ENCODE measurements at regions not wholly inside any gene's neighbourhood (a gene's known extent, or its start where the extent isn't known, plus 50 kb on each side); places are given as distances from the start of the nearest gene placed in this dataset.

DNA sequence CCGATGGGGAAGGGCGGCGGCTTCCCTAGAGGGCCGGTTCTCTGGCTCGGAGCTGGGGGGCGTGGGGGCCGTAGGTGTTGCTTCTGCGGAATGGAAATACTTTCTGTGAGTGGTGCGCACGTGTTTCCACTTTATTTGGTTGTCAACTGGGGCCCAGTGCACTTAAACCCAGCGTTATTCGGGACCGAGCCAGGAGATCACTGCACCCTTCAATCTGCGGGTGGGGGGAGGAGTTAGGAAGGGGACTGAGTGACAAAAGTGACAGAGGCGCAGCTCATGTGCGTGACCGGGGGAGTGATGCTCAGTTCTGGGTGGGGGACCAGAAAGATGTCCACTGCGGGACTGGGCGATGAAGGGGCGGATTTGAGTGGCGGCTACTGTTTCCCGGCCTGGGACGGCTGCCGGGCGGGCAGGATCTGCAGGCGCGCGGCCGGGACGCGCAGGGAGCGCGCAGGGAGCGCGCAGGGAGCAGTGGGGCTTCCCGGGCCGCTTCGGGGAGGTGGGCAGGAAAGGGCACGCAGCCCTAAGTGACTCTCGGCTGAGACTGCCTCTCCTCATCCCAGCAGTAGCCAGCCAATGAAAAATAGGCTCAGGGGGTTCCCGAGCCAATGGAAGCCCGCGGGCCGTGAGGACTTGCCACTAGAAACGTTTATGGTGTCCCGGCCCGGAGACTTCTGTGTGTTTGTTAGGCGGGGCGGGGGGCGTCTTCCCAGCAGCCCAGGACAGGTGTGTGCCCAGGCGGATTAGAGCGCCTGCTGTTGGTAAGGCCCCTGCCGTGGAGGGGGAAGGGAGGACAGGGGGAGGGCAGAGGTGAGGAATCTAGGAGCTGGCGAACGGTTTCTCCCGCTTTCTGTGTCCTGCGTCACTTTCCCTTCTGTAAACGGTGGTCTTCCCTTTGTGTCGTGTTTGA is 54.3 kb upstream of the KDM7A start (continued):
- TF ChIP-seq, protein P1, sequence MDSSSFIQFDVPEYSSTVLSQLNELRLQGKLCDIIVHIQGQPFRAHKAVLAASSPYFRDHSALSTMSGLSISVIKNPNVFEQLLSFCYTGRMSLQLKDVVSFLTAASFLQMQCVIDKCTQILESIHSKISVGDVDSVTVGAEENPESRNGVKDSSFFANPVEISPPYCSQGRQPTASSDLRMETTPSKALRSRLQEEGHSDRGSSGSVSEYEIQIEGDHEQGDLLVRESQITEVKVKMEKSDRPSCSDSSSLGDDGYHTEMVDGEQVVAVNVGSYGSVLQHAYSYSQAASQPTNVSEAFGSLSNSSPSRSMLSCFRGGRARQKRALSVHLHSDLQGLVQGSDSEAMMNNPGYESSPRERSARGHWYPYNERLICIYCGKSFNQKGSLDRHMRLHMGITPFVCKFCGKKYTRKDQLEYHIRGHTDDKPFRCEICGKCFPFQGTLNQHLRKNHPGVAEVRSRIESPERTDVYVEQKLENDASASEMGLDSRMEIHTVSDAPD (CRISPR knock-in tag; IDR thresholded peaks at IDR 0.05), result peak; percentile 79; the same call in 1 of the 2 replicates
- TF ChIP-seq RFX5 (IDR thresholded peaks at IDR 0.05; ENCODE audit: low read depth, low read length) (peak; percentile 50), ZNF180 (CRISPR knock-in tag; IDR thresholded peaks at IDR 0.05; ENCODE audit: borderline replicate concordance, low read depth) (no peak), ZFAT (CRISPR knock-in tag; conservative IDR thresholded peaks at IDR 0.05) (no peak), KDM1A (CRISPR knock-in tag; IDR thresholded peaks at IDR 0.05) (no peak), ZNF557 (CRISPR knock-in tag; IDR thresholded peaks at IDR 0.05) (no peak), NFIC (IDR thresholded peaks at IDR 0.05; ENCODE audit: low read length) (peak; percentile 35; the same call in 1 of the 2 replicates), ESRRA (CRISPR knock-in tag; IDR thresholded peaks at IDR 0.05; ENCODE audit: low read depth) (peak; percentile 17; the same call in 1 of the 2 replicates), ZNF749 (CRISPR knock-in tag; IDR thresholded peaks at IDR 0.05; ENCODE audit: borderline replicate concordance) (no peak), RFX1 (IDR thresholded peaks at IDR 0.05) (no peak), TBX2 (CRISPR knock-in tag; IDR thresholded peaks at IDR 0.05; ENCODE audit: borderline replicate concordance) (peak; percentile 74), ZKSCAN5 (CRISPR knock-in tag; IDR thresholded peaks at IDR 0.05) (no peak), GLI4 (CRISPR knock-in tag; IDR thresholded peaks at IDR 0.05; ENCODE audit: borderline replicate concordance) (no peak), HNRNPUL1 (IDR thresholded peaks at IDR 0.05; ENCODE audit: low read depth, low read length) (no peak), ZNF549 (CRISPR knock-in tag; IDR thresholded peaks at IDR 0.05) (no peak), FOXC1 (CRISPR knock-in tag; IDR thresholded peaks at IDR 0.05; ENCODE audit: borderline replicate concordance) (0 out of 2 replicates have a peak, but pooled peaks have one; percentile 42), GFI1 (CRISPR knock-in tag; IDR thresholded peaks at IDR 0.05; ENCODE audit: borderline replicate concordance) (peak; percentile 60; the same call in 1 of the 2 replicates), ZFP36L1 (CRISPR knock-in tag; IDR thresholded peaks at IDR 0.05) (no peak)
- TF ChIP-seq, protein P2, sequence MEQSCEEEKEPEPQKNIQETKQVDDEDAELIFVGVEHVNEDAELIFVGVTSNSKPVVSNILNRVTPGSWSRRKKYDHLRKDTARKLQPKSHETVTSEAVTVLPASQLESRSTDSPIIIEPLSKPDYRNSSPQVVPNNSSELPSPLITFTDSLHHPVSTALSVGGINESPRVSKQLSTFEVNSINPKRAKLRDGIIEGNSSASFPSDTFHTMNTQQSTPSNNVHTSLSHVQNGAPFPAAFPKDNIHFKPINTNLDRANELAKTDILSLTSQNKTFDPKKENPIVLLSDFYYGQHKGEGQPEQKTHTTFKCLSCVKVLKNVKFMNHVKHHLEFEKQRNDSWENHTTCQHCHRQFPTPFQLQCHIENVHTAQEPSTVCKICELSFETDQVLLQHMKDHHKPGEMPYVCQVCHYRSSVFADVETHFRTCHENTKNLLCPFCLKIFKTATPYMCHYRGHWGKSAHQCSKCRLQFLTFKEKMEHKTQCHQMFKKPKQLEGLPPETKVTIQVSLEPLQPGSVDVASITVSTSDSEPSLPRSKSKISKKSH (CRISPR knock-in tag; IDR thresholded peaks at IDR 0.05; ENCODE audit: borderline replicate concordance), result 0 out of 2 replicates have a peak, but pooled peaks have one; percentile 26
- TF ChIP-seq, protein P3, sequence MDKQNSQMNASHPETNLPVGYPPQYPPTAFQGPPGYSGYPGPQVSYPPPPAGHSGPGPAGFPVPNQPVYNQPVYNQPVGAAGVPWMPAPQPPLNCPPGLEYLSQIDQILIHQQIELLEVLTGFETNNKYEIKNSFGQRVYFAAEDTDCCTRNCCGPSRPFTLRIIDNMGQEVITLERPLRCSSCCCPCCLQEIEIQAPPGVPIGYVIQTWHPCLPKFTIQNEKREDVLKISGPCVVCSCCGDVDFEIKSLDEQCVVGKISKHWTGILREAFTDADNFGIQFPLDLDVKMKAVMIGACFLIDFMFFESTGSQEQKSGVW (CRISPR knock-in tag; IDR thresholded peaks at IDR 0.05; ENCODE audit: borderline replicate concordance), result no peak
- TF ChIP-seq, protein P4, sequence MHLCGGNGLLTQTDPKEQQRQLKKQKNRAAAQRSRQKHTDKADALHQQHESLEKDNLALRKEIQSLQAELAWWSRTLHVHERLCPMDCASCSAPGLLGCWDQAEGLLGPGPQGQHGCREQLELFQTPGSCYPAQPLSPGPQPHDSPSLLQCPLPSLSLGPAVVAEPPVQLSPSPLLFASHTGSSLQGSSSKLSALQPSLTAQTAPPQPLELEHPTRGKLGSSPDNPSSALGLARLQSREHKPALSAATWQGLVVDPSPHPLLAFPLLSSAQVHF (CRISPR knock-in tag; IDR thresholded peaks at IDR 0.05), result no peak
- TF ChIP-seq, protein P5, sequence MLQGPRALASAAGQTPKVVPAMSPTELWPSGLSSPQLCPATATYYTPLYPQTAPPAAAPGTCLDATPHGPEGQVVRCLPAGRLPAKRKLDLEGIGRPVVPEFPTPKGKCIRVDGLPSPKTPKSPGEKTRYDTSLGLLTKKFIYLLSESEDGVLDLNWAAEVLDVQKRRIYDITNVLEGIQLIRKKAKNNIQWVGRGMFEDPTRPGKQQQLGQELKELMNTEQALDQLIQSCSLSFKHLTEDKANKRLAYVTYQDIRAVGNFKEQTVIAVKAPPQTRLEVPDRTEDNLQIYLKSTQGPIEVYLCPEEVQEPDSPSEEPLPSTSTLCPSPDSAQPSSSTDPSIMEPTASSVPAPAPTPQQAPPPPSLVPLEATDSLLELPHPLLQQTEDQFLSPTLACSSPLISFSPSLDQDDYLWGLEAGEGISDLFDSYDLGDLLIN (CRISPR knock-in tag; IDR thresholded peaks at IDR 0.05; ENCODE audit: borderline replicate concordance), result no peak
- TF ChIP-seq, protein P6, sequence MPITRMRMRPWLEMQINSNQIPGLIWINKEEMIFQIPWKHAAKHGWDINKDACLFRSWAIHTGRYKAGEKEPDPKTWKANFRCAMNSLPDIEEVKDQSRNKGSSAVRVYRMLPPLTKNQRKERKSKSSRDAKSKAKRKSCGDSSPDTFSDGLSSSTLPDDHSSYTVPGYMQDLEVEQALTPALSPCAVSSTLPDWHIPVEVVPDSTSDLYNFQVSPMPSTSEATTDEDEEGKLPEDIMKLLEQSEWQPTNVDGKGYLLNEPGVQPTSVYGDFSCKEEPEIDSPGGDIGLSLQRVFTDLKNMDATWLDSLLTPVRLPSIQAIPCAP (CRISPR knock-in tag; IDR thresholded peaks at IDR 0.05; ENCODE audit: low read depth), result no peak

All from HepG2 (cell line).